ENCODE measurements at regions not wholly inside any gene's neighbourhood (a gene's known extent, or its start where the extent isn't known, plus 50 kb on each side); places are given as distances from the start of the nearest gene placed in this dataset.
"Not testable (repeated sequence)": the region's sequence is repeated elsewhere in the genome, so short reads cannot be mapped to it uniquely, and the experiment has no call there.

DNA sequence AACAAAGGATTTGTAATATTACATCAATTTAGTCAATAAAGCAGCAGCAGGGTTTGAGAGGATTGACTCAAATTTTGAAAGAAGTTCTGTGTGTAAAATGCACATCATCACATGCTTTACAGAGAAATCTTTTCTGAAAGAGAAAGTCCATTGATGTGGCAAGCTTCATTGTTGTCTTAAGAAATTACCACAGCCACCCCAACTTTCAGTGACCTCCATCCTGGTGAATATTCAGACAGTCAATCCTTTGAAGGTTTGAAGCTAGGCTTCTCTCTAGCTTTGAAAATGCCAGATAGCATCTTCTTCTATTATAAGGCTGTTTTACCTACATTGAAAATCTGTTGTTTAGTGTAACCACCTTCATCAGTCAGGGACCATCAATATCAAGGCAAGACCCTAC is 51.8 kb upstream of the SETMAR start:
- Histone ChIP-seq H3K27me3 (ENCODE audit: insufficient read depth in 3 of 3, low read length in 2 of 3) (no peaks in the 10 kb centered on the region), H3K4me3 (no peak overlapping the region), H3K9me3 (no peaks in the 10 kb centered on the region), H3K36me3 (ENCODE audit: insufficient read depth in 1 of 2, low read depth in 1 of 2) (no peaks in the 10 kb centered on the region), H3K4me1 (no peaks in the 10 kb centered on the region), H3K27ac (no peak overlapping the region)
- intact Hi-C loops (cut with DNase I) = no loop called here
- TF ChIP-seq CTCF (IDR thresholded peaks at IDR 0.05) = no peak
- no peak for DNase-seq
- ATAC-seq = no peak

GRCh38 chr3:4253072-4253832 is 49.9 kb upstream of the SETMAR start:
- H3K27me3 ChIP-seq (ENCODE audit: insufficient read depth in 3 of 3, low read length in 2 of 3); DNase-seq; ATAC-seq; intact Hi-C loops (cut with DNase I); H3K4me1 ChIP-seq; H3K4me3 ChIP-seq; H3K36me3 ChIP-seq (ENCODE audit: insufficient read depth in 1 of 2, low read depth in 1 of 2); H3K27ac ChIP-seq; H3K9me3 ChIP-seq: not testable (repeated sequence)
- 87 to 92% (median 88%) methylated on average over 18 to 24 of the region's 26 CpGs for WGBS, 3 donors
